ENCODE measurements at regions not wholly inside any gene's neighbourhood (a gene's known extent, or its start where the extent isn't known, plus 50 kb on each side); places are given as distances from the start of the nearest gene placed in this dataset.

- no peaks in the 10 kb centered on the region for H3K36me3 ChIP-seq (replicated peaks; ENCODE audit: insufficient read depth, low read depth)
- H2AFZ ChIP-seq = no peak overlapping the region
- H3K79me2 ChIP-seq = no peaks in the 10 kb centered on the region
- H3K4me3 ChIP-seq = no peak overlapping the region
- 94% methylated on average over 4 of the region's 4 CpGs for WGBS (ENCODE audit: low lambda C conversion rate, missing lambda C conversion rate)
- H3K9me2 ChIP-seq (replicated peaks; ENCODE audit: insufficient read depth) = no peaks in the 10 kb centered on the region
- H3K4me2 ChIP-seq = no peak overlapping the region
- no peaks in the 10 kb centered on the region for H3K9me3 ChIP-seq (ENCODE audit: low read depth)
- H3K27me3 ChIP-seq = no peaks in the 10 kb centered on the region
- DNase-seq (ENCODE audit: low spot score) = no peak
- no peaks in the 10 kb centered on the region for H4K20me1 ChIP-seq (ENCODE audit: insufficient read depth, poor library complexity, severe bottlenecking)
- no peak overlapping the region for H3K27ac ChIP-seq
- TF ChIP-seq EZH2 (IDR thresholded peaks at IDR 0.05; ENCODE audit: borderline replicate concordance) (no peak), CTCF (IDR thresholded peaks at IDR 0.05; ENCODE audit: poor library complexity) (no peak), EZH2phosphoT487 (IDR thresholded peaks at IDR 0.05; ENCODE audit: low read depth, severe bottlenecking, unreplicated experiment) (no peak)
- H3K4me1 ChIP-seq (ENCODE audit: insufficient read depth) = peaks cover 29% of the 10 kb centered on the region
These were observed 172.2 kb downstream of the GLI2 start for GRCh38 chr2:120907822-120908221.

GRCh38 chr2:120908314-120908975, 172.8 kb downstream of the GLI2 start:
- Histone ChIP-seq H4K20me1 (ENCODE audit: insufficient read depth, poor library complexity, severe bottlenecking) (no peaks in the 10 kb centered on the region), H2AFZ (no peak overlapping the region), H3K9me2 (replicated peaks; ENCODE audit: insufficient read depth) (no peaks in the 10 kb centered on the region), H3K4me1 (ENCODE audit: insufficient read depth) (peaks cover 29% of the 10 kb centered on the region), H3K4me3 (no peak overlapping the region), H3K36me3 (replicated peaks; ENCODE audit: insufficient read depth, low read depth) (no peaks in the 10 kb centered on the region), H3K79me2 (no peaks in the 10 kb centered on the region), H3K27me3 (no peaks in the 10 kb centered on the region), H3K27ac (no peak overlapping the region), H3K9me3 (ENCODE audit: low read depth) (no peaks in the 10 kb centered on the region), H3K4me2 (no peak overlapping the region)
- DNase-seq (ENCODE audit: low spot score) = no peak
- 83% methylated on average over 4 of the region's 5 CpGs for WGBS (ENCODE audit: low lambda C conversion rate, missing lambda C conversion rate)
- no peak for TF ChIP-seq CTCF (IDR thresholded peaks at IDR 0.05; ENCODE audit: poor library complexity)
- TF ChIP-seq EZH2 (IDR thresholded peaks at IDR 0.05; ENCODE audit: borderline replicate concordance) = no peak
- TF ChIP-seq EZH2phosphoT487 (IDR thresholded peaks at IDR 0.05; ENCODE audit: low read depth, severe bottlenecking, unreplicated experiment) = no peak

GRCh38 chr2:120909102-120909501, 173.4 kb downstream of the GLI2 start:
- Histone ChIP-seq H2AFZ (no peak overlapping the region), H3K27ac (no peak overlapping the region), H3K4me3 (no peak overlapping the region), H3K4me2 (no peak overlapping the region), H3K79me2 (no peaks in the 10 kb centered on the region), H3K36me3 (replicated peaks; ENCODE audit: insufficient read depth, low read depth) (no peaks in the 10 kb centered on the region), H3K9me3 (ENCODE audit: low read depth) (no peaks in the 10 kb centered on the region), H3K4me1 (ENCODE audit: insufficient read depth) (peaks cover 26% of the 10 kb centered on the region), H4K20me1 (ENCODE audit: insufficient read depth, poor library complexity, severe bottlenecking) (no peaks in the 10 kb centered on the region), H3K27me3 (no peaks in the 10 kb centered on the region), H3K9me2 (replicated peaks; ENCODE audit: insufficient read depth) (no peaks in the 10 kb centered on the region)
- DNase-seq (ENCODE audit: low spot score) = no peak
- WGBS (ENCODE audit: low lambda C conversion rate, missing lambda C conversion rate) = 85% methylated on average over 2 of the region's 2 CpGs
- TF ChIP-seq EZH2 (IDR thresholded peaks at IDR 0.05; ENCODE audit: borderline replicate concordance) (no peak), EZH2phosphoT487 (IDR thresholded peaks at IDR 0.05; ENCODE audit: low read depth, severe bottlenecking, unreplicated experiment) (no peak), CTCF (IDR thresholded peaks at IDR 0.05; ENCODE audit: poor library complexity) (no peak)
